ENCODE measurements at regions not wholly inside any gene's neighbourhood (a gene's known extent, or its start where the extent isn't known, plus 50 kb on each side); places are given as distances from the start of the nearest gene placed in this dataset.
"Not testable (repeated sequence)": the region's sequence is repeated elsewhere in the genome, so short reads cannot be mapped to it uniquely, and the experiment has no call there.

- FAIRE-seq, result no peak
Measured at GRCh38 chr7:148472406-148472805, 118.2 kb upstream of the C7orf33 start.

- no peak for FAIRE-seq
Measured at GRCh38 chr7:148473703-148474480, 116.7 kb upstream of the C7orf33 start.

GRCh38 chr7:148474481-148475025 is 116.0 kb upstream of the C7orf33 start:
- FAIRE-seq, result no peak

- no peak for FAIRE-seq
Measured at GRCh38 chr7:148478551-148478950, 112.0 kb upstream of the C7orf33 start.

GRCh38 chr7:148480479-148481146 is 110.0 kb upstream of the C7orf33 start:
- FAIRE-seq, result no peak

- no peak for FAIRE-seq
Measured at GRCh38 chr7:148481147-148481526, 109.4 kb upstream of the C7orf33 start.

- no peak for FAIRE-seq
Measured at GRCh38 chr7:148481971-148482626, 108.5 kb upstream of the C7orf33 start.

- no peak for FAIRE-seq
Measured at GRCh38 chr7:148483515-148484308, 106.9 kb upstream of the C7orf33 start.

- FAIRE-seq, result no peak
Measured at GRCh38 chr7:148484486-148484885, 106.1 kb upstream of the C7orf33 start.

GRCh38 chr7:148485618-148486017 is 104.9 kb upstream of the C7orf33 start:
- FAIRE-seq, result no peak

- no peak for FAIRE-seq
Measured at GRCh38 chr7:148486937-148487336, 103.6 kb upstream of the C7orf33 start.

- FAIRE-seq, result no peak
Measured at GRCh38 chr7:148487912-148488311, 102.7 kb upstream of the C7orf33 start.

GRCh38 chr7:148489678-148490077 is 100.9 kb upstream of the C7orf33 start:
- FAIRE-seq, result no peak

- FAIRE-seq, result no peak
Measured at GRCh38 chr7:148492157-148492860, 98.3 kb upstream of the C7orf33 start.

- FAIRE-seq, result no peak
Measured at GRCh38 chr7:148495605-148496004, 95.0 kb upstream of the C7orf33 start.

GRCh38 chr7:148500978-148501377 is 89.6 kb upstream of the C7orf33 start:
- no peak for FAIRE-seq

- peak; percentile 98 for FAIRE-seq
Measured at GRCh38 chr7:148503900-148504487, 86.6 kb upstream of the C7orf33 start.

GRCh38 chr7:148505645-148506375 is 84.8 kb upstream of the C7orf33 start:
- FAIRE-seq, result no peak

GRCh38 chr7:148507064-148507573 is 83.4 kb upstream of the C7orf33 start:
- not testable (repeated sequence) for FAIRE-seq

GRCh38 chr7:148507787-148508186 is 82.8 kb upstream of the C7orf33 start:
- no peak for FAIRE-seq

GRCh38 chr7:148514236-148514635 is 76.3 kb upstream of the C7orf33 start:
- FAIRE-seq, result no peak

All from islet of Langerhans (tissue), 1 donor.